Right renal cortex interstitium (tissue), 3 donors: ENCODE measurements at regions not wholly inside any gene's neighbourhood (a gene's known extent, or its start where the extent isn't known, plus 50 kb on each side); places are given as distances from the start of the nearest gene placed in this dataset.

ENCODE experiments used
- DNase-seq, 3 donors: peaks; one replicate each; pipeline ENCODE4 v3.0.0-alpha.2; 2013; ENCODE audit warnings: low read depth in 3 of 3, low spot score in 2 of 3

DNA sequence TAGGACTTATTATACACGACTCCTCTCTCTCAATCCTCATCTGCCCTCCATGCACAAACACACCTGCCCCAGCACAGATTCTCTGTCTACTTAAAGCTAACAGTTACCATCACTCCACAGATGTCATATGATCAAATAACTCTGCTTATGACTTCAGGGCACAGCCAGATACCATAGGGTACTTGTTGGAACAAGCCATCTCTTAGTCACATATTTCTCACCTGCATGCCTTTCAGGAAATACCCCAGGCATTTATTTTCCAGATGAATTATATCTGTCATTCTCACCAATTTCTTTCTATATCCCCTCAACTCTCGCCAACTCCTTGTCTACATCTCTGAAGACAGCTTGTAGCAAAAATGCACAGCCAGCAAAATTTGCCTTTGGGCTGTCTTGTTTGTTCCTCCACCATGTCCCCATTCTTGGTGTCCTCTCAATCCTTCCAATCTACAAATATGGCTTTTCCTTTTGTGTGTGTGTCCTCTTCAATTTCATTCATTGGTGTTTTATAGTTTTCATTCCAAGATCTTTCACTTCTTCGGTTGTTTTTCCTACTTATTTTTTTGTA, 353.9 kb upstream of the CAMK1G start:
- no peak for DNase-seq

DNA sequence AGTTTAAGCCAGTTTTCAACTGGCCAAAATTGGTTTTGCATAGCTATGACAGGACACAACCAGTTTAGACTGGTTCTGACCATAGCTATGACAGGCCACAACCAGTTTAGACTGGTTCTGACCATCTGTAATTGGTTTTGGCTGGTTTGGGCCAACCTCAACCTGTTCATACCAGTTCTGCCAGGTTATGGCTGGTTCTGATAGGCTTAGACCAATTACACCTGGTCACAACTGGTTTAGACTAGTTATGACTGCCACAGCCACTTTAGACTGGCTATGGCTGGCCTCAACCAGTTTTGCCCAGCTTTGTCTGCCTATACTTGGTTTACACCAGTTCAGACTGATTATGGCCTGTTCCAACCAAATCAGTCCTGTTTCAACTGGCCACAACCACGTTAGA, 353.2 kb upstream of the CAMK1G start:
- no peak for DNase-seq

DNA sequence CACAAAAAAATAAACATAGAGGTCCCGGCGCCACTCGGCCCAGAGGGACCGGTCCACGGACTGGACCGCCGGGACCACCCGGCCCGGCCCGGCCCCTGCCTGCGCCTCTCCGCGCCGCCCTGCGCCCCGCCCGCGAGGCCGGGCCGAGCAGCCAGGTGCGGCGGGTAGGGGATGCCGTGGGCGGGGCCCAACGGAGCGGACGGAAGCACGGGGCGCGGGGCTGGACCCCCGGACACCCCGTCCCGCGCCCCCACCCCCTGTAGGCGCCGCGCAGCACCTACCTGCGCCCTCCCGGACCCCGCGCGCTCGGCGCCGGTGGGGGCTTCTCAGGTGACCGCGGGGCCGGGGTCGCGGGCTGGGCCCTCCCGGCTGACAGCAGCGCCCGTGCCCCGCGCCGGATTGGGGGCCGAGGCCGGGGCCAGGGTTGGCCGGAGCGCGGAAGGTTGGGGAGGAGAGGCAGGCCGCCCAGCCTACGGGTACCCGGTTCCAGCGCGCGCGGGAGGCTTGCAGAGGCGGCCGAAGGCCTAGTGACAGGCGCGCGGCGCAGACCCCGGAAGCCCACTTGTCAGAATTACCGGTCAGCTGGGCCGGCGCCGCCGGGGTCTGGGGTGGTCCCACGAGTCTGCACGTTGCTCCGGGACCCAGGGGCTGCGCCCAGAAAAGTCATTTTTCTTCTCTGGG, 351.9 kb upstream of the CAMK1G start:
- no peak for DNase-seq

DNA sequence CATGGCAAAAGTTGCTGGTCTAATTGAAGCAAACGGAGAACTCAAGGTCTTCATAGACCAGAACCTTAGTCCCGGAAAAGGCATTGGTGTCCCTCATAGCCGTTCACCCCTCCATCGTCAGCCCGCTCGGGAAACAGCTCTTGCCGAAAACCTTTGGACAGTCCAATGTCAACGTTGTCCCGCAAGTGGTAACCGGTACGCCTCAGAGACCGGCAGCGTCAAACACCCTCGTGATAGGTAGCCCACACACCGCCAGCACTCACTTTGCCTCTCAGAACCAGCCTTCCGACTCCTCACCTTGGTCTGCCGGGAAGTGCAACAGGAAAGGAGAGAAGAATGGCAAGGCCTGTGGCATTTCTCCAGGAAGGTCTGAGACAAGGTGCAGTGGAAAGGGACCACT, 351.3 kb upstream of the CAMK1G start:
- no peak for DNase-seq

DNA sequence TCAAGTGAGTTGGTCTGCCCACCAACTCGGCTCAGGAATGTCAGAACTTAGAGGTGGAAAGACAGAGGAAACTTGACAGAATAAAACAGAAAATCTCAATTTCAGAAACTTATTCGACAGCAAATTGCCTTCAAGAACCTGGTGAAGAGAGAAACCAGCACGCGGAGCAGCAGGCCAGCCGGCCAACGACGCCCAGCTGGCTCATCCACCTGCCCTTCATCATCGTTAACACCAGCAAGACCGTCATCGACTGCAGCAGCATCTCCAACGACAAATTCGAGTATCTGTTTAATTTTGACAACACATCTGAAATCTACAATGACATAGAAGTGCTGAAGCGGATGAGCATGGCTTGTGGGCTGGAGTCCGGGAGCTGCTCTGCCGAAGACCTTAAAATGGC, 350.8 kb upstream of the CAMK1G start:
- no peak for DNase-seq

DNA sequence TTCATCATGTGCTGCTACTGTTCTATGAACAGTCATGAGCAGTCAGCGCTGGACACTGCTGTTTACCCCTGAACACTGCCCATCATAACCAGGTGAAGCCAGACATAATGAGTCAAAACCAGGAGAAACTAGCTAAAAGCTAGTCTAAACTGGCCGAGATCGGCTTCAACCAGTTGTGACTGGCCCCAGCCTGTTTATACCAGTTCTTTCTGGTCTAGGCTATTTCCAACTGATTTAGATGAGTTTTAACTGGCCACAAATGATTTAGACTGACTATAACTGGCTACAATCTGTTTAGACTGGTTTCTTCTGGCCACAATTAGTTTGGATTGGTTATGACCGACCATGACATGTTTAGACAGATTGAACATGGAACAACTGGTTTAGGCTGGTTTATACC, 348.3 kb upstream of the CAMK1G start:
- DNase-seq: no peak

DNA sequence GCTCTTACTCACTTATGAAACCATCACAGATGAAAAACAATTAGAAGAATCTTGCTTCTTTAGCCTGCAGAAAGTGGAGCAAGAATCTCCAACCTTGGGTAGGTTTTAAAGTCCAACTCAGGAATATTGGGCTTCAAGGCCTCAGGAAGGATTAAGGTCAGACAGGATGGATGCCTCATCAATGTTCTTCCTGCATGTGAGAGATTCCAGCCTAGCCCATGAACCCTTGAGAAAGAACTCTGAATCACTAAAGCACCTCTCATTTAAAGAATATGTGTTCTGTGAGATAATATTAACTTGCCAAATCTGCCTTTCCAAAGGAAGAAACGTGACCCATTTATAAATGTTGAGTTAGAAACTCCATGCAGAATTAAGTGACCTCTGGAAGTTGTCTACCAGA, 345.2 kb upstream of the CAMK1G start:
- no peak for DNase-seq

DNA sequence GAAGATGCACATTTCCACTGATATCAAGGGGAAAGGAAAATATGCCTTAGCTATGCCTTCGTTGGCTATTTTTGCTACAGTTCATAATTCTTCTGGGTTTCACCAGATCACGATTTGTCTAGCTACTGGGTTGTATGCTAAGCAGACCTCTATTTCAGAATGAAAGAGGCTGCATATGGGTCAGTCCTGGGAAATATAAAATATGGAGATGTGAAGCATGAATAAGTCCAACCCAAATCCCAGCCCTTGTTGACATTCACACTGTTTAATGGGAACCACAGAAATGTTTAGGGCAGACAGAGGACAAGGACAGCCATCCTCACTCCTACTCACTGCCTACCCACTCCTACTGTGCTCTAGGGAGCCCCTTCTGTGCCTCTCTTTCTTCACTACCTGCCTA, 343.2 kb upstream of the CAMK1G start:
- no peak for DNase-seq

DNA sequence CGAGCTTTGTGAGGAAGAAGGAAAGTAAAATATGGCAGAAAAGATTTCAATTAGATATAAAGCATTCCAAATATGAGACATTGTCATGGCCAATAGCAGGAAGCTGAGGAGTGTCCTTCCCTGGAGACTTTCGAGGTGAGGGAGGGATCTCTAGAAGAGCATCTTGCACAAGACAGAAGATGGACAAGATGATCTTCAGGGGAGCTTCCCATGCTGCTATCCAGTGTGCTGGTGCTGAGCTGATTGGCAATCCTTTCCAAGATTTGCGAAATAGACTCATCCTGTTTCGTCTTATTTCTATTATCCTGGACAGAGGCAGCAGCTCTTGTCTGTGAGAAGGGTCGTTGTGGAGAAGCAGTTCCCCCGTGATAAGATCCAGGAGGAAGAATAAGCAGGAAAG, 342.0 kb upstream of the CAMK1G start:
- DNase-seq: no peak

DNA sequence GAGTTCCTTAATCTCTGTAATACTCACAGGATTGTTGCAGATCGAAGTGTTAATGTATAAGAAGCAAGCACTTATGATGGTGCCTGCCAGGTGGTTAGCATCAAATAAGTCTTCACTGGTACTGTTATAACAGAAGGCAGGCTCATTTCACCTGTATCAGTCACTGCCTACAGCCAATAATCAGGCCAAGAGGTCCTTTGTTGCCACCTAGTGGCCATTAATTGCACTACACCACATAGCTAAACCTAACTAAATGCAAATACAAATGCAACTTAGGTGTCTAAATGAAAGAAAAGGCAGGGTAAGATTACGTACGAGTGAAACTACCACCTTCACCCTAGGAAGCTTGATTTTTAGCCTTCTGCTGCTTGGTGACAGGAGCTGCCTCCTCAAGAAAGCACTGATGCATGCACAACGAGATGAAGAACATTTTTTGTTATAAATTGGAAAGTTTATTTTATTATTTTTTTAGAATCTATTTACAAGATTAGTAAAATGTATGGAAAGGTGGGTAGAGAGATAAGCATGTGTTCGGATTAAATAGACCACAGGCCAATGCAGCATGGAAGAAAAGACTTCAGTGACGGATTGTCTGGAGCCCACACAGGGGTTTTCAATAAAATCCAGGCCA, 334.8 kb upstream of the CAMK1G start:
- peak; percentile 27 to 56 (median 36) for DNase-seq

DNA sequence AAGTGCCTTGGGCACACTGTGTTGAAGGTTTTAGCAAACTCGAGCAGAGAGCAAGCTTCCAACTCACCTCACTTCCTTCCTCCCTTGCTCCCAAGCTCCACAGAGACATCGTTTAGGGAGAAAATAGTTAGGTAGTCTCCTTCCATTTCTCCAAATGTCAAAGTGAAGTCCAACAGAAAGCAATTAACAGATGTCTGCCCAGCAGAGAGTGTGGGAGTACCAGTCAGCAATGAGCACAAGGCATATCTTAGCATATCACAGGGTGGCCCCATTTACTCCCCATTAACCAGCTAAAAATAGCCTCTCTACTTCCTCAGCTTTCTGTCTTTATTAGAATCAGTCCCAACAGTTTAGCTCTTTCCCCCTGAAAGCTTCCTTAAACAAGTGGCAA, 334.2 kb upstream of the CAMK1G start:
- DNase-seq: no peak

DNA sequence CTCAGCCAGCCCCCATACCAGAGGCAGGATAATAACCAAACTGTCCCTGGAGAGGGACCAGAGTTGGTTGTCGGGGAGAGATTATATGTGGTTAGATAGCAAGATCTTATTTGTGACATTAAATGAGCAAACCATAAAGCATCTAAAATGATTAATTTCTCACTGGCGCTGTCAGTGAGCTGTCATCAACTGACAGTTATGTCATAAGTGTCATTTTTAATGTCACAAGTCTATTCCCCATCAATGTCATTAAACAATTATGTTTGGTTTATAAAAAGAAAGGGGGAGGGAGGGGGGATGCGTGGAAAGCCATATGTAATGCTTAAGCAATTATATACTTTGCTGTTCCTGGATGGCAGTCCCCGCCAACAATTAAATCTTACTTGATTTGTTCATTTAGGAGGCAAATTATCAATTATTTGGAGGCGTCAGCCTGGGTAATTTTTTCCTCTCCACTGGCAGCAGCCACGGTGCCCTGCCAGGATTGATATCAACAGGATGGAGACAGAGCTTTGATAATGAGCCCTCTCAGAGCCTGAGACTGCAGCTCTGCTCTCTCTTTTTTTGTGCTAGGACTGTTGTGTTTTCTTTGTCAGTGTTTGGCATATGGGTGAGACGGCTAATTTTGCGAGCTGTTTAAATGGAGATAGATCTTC, 333.6 kb upstream of the CAMK1G start:
- DNase-seq: no peak

DNA sequence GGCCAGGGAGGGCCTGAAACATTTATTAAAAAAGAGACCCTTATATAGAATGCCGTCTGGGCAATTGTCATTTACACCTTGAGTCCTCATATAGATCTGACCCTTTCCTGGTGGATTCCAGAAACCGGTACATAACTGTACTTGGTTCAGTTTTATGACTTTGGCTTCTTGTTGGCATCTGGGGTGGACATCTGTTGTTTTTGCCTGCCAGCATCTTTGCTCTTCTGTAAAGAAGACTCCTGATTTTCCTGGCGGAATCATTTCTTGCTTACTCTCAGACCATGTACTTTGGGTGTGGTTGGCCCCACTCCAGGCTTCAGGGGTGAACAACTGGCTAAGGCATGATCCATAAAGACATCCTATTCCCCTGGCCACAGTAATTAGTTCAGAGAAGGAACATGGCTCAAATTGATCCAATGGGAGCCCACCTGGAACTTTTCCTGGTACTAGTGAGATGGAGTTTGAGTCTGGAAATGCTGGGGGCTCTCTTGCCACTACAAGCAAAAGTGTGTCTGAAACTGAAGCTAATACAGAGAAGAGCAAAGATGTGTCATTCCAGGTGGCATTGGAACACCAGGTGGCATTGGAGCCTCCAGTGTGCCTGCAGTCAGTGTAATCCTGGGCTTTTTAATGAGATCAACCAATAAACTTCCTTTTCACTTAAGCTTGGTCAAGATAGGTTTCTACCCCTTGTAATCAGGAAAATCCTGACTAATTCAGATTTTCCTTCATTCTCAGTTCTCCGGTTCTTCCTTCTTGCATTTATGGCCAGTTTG, 332.5 kb upstream of the CAMK1G start:
- DNase-seq: no peak

DNA sequence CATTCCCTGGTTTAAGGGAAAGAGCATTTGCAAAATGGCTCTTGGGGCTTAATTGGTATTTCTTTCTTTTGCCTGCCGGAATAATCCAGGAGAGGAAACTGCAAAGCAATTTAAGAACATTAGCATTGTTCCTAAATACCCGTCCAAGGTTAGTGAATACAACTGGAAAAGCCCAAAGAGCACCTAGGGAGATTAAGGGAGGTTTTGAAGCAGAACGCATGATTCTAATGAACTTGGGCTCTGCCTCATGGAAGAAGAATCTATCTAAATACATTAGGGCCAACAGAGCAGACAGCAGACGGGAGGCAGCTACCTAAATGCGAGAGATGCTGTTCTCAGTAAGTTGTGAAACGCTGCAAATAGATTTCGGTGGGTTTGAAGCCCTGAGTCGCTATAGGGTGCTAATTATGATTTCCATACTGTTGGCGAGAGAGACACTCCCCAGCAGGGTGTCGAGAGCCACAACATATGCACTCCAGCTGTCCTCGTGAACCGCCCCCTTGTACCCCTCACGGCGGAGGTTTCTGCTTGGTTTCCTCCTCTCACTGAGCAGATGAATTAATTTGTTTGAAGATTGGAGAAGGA, 326.7 kb upstream of the CAMK1G start:
- DNase-seq: no peak

DNA sequence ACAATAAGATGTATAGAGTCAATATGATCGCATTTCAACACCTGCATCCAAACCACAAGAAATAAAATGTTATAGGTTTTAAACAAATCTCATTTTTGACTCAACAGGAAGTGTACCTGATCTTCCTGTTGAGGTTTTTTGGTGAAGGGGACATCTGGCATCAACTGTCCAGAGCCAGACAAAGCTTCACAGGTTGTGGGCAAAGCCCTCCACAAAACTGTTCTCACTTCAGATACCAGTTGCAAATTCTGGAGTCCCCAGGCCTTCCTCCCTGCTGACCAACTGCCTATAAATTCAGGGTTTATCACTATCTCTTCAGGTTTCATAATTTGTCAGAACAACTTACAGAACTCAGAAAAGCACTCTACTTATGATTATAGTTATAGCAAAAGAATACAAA, 326.1 kb upstream of the CAMK1G start:
- no peak for DNase-seq

DNA sequence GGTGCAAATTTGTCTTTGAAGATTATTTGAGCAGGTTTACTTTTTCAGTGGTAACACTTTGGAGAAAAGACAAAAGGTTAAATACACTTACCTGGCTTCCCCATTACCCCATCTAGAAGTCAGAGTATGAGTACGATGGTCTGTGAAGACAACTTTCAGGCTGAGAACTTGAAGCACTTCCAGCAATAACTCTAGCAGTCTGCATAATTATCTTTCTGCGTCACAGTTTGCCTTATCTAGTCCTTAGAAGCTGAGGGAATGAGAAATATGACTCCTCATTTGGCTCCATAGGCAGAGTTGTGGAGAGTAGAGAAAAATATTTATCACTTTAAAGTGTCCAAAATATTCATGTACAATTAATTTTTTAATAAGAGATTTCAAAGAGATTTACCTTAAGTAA, 323.4 kb upstream of the CAMK1G start:
- DNase-seq: no peak

DNA sequence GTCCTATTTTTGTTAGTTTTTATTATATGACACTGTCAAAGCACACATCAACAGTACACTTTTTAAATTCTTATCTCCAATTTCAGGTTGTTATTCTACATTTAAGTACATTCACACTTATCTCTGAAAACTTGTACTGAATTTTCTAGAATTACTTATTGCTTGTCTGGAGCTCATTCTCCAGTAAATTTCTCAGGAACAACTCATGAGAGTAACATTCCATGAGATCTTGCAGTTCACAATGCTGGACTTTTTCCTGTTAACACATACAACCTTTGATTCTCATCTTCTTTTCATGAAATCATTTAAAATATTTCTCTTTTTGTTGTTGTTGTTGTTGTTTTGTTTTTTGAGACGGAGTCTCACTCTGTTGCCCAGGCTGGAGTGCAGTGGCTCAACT, 320.9 kb upstream of the CAMK1G start:
- DNase-seq: no peak

DNA sequence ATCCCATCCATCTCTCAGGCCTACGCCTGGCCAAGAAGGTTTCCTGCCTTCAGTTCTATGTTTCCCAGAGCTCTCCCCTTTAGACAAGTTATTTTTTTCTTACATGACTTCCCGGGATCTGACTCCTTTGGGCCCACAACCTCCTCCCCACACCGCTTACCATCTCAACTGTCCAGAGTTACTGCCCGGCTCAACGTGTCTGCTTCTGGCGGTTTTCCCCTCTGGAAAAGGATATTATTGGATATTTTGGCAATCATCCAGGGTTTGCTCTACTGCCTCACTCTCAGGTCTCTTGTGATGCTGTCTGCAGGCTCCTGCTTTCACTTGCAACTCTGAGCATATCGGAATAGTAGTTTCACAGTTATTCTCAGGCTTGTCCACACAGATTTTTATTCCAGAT, 318.2 kb upstream of the CAMK1G start:
- no peak for DNase-seq

DNA sequence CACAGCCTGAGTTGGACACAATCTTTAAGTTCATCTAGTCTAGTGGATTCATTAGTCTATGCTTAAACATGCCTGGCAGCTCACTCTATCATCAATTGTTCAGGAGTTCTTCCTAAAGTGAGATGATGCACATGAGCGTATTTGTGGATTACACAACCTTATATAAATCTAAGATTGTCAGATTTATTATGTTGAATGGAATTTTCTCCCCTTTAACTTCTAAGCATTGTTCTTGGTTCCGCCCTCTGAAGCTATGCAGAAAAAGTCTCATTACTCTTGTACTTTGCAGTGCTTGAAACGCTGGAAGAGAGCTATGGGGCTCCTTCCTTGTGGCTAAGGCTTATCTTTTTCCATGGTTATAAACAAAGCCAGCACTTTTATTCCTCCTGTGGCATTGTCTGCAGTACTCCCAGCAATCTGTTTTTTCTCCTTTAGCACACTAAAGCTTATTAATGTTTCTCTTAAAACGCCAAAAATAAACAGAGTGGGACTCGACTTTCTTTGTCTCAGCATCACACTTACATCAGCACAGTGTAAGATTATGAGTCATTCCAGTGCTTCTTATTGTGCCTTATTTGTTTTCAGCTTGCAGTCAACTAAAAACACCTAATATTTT, 316.8 kb upstream of the CAMK1G start:
- DNase-seq: no peak

DNA sequence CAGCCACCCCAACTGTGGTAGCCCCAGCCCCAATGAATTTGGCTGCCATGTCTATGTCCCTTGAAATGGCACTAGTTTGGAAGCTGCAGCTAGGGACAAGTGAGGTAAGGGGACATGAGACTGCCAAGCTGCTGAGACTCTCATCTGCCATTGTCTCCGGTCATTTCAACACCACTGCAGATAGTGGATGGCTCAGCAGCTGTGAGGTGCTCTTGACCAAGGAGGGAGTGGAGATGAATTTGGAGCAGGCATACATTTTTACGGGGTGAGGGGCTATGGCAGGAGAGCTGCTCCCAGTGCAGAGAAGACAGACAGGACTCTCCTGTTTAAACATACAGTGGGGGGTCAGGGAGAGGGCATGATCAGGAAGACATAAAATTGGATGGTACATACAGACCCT, 315.5 kb upstream of the CAMK1G start:
- no peak for DNase-seq

DNA sequence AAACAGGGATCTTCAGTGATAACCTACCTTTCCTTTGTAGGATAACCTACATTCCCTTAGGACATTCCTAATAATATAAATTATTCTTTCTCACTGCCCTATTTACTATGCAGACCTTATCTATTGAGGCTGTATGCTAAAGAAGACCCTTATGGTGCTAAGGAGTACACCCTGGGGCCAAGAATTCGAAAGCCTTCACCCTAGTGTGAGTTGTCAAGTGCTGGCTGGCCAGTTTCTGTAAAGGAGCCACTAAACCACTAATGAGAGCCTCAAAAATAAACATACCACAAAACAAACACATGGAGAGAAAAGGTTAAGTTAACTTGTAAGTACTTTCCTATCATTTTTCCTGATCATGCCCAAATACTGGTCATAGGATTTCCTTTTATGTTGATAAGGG, 315.0 kb upstream of the CAMK1G start:
- no peak for DNase-seq
